ENCODE measurements at regions not wholly inside any gene's neighbourhood (a gene's known extent, or its start where the extent isn't known, plus 50 kb on each side); places are given as distances from the start of the nearest gene placed in this dataset.
A peak's percentile ranks its signal among the peaks of the same experiment; 100 is the strongest.

DNA sequence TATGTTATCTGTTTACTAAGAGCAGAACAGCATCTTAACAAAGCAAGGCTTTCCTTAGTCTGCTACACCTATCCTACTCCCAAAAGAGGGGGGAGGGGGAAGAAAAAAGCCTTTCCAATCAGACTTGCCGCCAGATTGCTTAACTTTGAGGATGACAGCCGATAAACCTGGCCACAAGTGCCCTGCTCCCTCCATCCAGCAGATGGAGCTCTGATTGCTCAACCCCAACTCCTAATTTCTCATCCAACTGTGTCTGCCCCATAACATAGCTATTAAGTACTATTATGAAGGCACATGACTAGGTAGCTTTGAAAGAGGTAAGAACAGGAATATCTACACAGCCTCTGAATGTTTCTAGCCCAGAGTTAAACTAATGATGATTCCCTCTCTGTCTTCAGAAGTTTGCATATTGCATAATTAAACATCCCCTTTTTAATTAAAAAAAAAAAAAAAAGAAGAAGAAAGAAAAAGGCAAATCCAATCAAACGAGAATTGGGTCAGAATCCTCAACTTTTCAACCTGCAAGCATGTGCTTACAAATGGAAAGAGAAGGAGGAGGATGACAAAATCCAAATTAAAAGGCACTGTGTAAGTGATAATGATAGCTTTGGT lies 247.4 kb downstream of the GALC start:
- TF ChIP-seq EZH2phosphoT487 (IDR thresholded peaks at IDR 0.05; ENCODE audit: low read depth, severe bottlenecking, unreplicated experiment) (no peak), EZH2 (IDR thresholded peaks at IDR 0.05; ENCODE audit: borderline replicate concordance) (no peak)
- TF ChIP-seq, protein P1, sequence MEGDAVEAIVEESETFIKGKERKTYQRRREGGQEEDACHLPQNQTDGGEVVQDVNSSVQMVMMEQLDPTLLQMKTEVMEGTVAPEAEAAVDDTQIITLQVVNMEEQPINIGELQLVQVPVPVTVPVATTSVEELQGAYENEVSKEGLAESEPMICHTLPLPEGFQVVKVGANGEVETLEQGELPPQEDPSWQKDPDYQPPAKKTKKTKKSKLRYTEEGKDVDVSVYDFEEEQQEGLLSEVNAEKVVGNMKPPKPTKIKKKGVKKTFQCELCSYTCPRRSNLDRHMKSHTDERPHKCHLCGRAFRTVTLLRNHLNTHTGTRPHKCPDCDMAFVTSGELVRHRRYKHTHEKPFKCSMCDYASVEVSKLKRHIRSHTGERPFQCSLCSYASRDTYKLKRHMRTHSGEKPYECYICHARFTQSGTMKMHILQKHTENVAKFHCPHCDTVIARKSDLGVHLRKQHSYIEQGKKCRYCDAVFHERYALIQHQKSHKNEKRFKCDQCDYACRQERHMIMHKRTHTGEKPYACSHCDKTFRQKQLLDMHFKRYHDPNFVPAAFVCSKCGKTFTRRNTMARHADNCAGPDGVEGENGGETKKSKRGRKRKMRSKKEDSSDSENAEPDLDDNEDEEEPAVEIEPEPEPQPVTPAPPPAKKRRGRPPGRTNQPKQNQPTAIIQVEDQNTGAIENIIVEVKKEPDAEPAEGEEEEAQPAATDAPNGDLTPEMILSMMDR (IDR thresholded peaks at IDR 0.05; ENCODE audit: poor library complexity): peak; percentile 66

Measured in hepatocyte (in vitro differentiated cells).